HG03460 (cell line): ENCODE measurements at regions not wholly inside any gene's neighbourhood (a gene's known extent, or its start where the extent isn't known, plus 50 kb on each side); places are given as distances from the start of the nearest gene placed in this dataset.
"Not testable (repeated sequence)": the region's sequence is repeated elsewhere in the genome, so short reads cannot be mapped to it uniquely, and the experiment has no call there.

Experiments used
- ATAC-seq: cut with Tn5 transposase; IDR thresholded peaks from one replicate; pipeline ENCODE4 v1.9.1; 2021; ENCODE audit not compliant: unreplicated experiment

- ATAC-seq: no peak
These were observed 140.9 kb upstream of the XPO1 start for GRCh38 chr2:61679096-61679495.

DNA sequence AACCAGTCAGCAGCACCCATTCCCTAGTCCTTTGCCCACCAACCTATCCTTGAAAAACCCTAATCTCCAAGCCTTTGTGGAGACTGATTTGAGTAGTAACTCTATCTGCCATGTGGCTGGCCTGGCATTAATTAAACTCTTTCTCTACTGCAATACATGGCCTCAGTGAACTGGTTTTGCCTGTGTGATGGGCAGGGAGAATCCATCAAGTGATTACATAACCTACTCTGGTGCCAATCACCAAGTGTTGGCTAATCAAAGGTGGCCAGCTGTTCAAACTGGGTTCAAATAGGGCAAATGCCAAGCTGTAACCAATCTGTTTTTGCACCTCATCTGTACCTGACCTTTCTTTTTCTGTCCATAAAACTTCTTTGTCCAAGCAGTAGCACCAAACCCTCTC lies 139.8 kb upstream of the XPO1 start:
- ATAC-seq: no peak

DNA sequence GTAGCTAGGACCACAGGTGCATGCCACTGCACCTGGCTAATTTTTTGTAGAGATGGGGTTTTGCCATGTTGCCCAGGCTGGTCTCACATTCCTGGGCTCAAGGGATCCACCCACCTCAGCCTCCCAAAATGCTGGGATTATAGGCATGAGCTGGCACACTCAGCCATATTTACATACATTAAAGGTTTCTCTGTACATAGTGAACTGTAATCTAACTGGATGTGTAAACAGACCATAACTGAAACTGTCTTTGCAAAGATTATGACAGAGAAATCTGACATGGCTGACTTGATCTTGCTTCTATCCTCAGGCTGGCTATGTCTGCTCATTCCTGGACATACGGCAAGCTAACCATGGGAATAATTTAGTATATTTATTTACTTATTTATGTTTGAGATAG lies 139.2 kb upstream of the XPO1 start:
- ATAC-seq: no peak

- ATAC-seq: no peak
These were observed 137.0 kb upstream of the XPO1 start for GRCh38 chr2:61675204-61675603.

GRCh38 chr2:61671561-61672315 lies 133.6 kb upstream of the XPO1 start:
- no peak for ATAC-seq

GRCh38 chr2:61670591-61671501 lies 132.7 kb upstream of the XPO1 start:
- ATAC-seq: no peak

DNA sequence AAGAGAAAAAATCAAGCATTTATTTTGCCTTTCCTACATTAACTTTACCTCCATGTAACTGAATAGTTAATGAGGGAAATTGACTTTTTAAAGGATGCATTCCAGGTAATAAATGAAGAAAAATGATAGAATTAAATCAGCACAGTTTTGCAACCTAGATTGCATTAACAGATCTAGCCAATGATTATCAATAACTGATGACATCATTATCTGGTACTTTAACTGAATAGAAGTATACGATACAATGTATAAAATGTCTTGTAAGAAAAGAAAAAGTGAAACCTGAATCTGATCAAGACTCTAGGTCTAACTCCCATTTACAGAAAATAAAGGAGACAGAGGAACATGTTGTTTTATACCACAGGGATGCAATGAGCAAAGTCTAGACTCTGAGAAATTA lies 126.0 kb upstream of the XPO1 start:
- no peak for ATAC-seq

DNA sequence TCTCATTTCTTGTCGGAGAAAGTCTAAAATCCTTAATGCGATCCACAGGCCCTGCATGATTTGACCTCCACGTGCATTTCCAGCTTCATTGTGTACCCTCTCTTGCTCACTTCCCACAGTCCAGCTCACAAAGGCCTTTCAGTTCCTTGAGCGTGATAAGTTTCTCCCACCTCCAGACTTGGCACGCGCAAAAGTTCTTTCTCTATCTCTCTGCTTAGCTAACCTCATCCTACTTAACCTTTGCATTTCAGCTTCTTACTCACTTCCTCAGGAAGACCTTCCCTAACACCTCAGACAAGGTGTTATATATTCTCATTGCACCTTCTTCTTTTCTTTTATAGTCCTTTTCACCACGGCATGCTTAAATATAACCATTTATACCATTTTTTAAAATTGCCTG lies 124.8 kb upstream of the XPO1 start:
- ATAC-seq: no peak

DNA sequence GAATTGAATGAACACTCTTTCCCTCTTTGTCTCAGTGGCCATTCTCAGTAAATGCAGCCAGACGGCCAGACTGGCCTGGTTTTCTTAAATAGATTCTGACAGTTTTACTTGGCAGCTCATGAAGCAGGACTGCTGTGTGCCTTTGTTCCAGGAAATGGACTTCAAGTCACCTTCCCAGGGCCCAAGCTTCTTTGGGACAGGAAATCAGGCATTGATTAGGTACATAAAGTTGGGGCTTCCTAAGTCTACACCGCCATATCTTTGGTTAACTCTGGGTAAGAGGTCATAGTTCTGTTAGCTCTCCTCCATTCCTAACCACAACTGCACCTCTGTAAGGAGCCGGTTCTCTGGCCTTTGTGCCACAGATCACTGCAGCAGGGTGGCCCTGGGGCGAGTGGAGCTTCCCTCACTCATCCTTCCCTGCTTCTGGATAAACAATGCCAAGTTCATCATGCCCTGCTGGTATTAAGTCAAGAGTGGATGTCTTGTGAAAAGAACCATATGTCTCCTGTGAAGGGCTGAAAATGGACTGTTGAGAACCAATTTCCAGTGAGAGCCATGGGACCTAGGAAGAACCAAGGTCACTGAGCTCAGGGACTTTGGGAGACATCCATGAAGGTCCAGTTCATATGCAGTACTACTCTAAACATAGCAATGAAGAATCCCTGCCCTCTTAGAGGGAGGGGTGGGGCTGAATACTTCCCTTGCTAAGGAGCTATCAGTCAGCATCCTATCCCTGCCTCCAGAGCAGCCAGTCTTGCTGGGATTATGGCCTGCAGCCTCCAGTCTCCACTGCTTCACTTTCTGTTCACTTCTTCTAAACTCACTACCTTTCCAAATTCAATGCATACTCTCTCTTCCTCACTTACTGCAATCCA lies 122.6 kb upstream of the XPO1 start:
- ATAC-seq: no peak

GRCh38 chr2:61658841-61659780 lies 121.0 kb upstream of the XPO1 start:
- no peak for ATAC-seq

DNA sequence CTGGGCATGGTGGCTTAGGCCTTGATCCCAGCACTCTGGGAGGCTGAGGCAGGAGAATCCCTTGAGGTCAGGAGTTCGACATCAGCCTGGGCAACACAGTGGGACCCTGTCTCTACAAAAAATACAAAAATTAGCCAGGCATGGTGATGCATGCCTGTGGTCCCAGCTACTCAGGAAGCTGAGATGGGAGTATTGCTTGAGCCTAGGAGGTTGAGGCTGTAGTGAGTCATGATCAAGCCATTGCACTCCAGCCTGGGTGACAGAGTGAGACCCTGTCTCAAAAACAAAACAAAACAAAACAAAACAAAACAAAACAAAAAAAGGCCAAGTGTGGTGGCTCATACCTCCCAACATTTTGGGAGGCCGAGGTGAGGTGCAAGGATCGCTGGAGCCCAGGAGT lies 111.8 kb upstream of the XPO1 start:
- not testable (repeated sequence) for ATAC-seq

DNA sequence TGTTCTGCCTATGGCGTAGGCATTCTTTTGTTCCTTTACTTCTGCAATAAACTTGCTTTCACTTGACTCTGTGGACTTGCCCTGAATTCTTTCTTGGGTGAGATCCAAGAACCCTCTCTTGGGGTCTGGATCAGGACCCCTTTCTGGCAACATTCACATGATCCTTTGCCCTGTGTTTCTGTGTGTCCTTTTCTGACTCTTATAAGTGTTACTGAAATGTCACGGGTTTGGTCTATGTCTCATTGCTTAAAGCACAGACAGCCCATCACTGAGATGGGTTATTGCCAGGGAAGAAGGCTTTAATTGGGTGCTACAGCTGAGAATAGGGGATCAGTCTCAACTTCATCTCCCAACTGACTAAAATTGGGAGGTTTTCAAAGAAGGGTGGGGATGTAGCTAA lies 110.9 kb upstream of the XPO1 start:
- ATAC-seq: no peak

DNA sequence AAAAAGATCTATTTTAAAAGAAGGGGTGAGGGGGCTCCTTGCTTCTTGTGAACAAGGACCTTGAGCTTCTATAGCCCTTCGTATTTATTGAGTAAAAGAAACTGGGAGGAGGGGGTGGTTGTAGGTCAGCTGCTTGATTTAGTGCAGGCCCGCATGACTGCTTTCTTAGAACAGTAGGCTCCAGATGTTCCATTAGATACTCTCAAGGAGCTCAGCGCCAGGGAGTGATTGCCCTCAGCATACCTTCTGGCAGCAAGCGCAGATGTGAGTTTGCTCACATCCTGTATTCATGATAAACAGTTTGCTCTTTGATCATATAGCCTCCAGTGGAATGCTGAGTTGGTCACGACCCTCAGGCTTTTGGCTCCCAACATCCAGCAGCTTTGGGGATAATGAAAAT lies 108.9 kb upstream of the XPO1 start:
- ATAC-seq: no peak

DNA sequence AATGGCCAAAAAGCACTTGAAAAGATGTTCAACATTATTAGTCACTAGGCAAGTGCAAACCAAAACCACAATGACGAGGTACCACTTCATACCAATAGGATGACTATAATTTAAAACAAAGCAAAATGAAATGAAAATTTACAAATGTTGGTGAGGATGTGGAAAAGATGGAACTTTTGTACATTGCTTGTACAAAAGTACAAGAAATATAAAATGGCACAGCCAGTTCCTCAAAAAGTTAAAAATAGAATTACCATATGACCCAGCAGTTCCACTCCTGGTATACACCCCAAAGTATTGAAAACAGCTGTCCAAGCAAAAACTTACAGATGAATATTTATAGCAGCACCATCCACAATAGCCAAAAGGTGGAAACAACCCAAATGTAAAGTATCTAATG lies 107.8 kb upstream of the XPO1 start:
- no peak for ATAC-seq

GRCh38 chr2:61643153-61643552 lies 105.0 kb upstream of the XPO1 start:
- not testable (repeated sequence) for ATAC-seq

- ATAC-seq: no peak
These were observed 102.2 kb upstream of the XPO1 start for GRCh38 chr2:61640406-61640805.

DNA sequence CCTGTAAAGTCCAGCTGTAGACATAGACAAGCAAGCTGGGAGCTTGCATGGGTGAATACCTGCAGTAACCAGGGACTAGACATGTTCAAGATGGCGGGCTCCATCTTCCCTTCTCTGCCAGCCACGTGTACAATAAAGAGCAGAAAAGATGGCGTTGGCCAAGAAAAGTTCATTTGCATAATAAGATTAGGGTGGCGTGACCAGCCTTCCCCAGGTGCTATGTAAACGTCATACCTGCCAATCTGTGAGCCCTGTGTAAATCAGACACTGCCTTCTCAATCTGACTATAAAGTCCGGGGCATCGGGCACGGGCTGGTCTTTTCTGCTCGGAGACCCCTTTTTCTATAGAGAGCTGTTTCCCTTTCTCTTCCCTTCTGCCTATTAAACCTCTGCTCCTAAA lies 101.6 kb upstream of the XPO1 start:
- ATAC-seq: no peak

DNA sequence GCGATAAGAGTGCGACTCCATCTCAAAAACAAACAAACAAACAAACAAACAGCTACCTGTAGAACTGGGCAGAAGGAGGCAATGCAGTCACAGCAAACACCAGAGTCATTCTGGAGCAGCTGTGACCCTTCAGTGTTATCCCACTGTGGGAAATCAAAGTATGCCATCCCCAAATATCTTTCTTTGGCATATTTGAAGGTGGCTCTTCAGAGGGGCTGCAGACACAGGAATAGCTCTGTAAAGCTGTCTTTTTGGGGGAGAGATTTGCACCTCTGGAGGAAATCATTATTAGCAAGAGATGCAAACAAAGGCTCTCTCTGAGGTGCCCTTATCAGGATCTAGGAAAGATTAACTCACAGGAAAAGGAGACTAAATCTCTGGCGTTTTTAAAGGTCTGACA lies 98.5 kb upstream of the XPO1 start:
- ATAC-seq: no peak

DNA sequence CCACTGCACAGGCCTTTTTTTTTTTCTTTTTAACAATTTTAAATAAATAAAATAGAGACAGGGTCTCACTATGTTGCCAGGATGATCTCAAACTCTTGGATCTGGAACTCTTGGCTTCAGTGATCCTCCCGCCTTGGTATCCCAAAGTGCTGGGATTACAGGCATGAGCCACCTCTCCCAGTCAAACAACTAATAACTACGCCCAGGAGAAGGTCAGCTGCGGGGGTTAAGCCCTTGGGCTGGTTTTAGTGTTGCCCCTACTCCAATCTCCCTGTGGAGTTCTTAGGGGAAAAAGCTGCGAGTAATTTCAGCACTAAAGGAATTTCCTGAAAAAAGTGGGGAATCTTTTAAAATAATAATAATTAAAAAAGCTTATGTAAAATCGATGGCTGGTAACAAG lies 96.4 kb upstream of the XPO1 start:
- no peak for ATAC-seq

- no peak for ATAC-seq
These were observed 95.1 kb upstream of the XPO1 start for GRCh38 chr2:61633250-61633649.
